ENCODE measurements at regions not wholly inside any gene's neighbourhood (a gene's known extent, or its start where the extent isn't known, plus 50 kb on each side); places are given as distances from the start of the nearest gene placed in this dataset.

DNA sequence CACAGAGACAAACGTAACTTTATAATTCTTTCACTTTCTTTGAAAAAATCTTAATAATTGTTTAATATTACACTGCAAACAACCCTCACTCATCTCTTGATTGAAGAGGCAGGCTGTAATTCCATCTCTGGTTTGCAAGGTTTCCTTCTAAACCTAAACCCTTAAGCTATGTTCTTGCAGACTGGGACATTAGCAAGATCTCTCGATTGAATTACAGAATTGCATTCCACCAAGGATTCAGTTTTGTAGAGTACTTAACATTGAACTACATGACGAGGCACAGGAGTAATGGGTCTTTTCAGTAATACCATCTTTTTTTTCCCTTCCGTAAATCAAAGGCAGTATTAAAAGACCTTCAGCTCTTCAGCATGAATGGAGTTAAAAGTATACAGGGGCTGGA lies 111.6 kb upstream of the EEF1E1 start:
- DNase-seq: no peak

- no peak for DNase-seq
Observed at GRCh38 chr6:8212720-8213434, 110.5 kb upstream of the EEF1E1 start.

DNA sequence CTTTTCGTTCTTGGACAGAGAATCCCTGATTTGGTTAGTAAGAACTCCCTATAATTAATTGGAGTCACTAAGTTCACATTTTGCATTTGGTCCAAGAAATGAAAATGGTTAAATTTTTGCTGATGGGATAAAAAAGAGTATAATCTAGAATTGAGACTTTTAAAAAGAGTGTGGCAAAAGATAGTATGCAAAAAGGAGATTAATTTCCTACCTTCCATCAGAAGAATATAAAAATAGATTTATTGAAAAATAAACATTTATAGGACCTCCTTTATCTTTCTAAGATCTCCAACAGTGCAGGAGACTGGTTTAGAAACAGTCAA lies 105.5 kb upstream of the EEF1E1 start:
- no peak for DNase-seq

DNA sequence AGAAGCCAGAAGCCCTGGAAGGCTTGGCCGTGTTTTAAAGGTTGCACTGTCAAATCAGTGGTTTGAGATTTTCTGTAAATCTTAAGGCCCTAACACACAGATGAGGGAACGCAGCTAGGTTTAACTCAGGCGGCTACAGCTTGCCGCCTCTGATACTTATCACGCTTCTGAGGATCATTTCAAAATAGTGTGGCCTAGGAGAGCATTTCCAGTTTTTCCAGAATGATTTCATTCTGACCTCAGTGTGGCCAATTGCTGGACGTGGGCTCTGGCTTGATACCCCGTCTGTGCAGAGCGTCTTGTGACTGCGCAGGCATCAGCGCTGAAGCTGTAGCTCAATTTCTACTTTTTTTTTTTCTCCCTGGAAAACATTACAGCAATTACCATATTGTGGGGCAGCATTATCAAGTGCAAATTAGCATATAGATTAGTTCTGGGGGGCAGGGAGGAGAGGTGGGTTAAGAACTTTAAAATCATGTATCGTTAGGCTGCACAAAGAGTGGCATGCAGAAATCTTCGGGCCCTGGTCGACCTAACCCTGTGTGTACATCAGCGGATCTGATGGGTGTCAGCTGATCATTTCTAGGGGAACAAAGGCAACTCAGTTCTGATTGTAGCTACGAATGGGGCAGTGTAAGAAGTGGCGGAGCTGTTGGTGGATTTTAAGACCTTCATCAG lies 105.0 kb upstream of the EEF1E1 start:
- no peak for DNase-seq

DNA sequence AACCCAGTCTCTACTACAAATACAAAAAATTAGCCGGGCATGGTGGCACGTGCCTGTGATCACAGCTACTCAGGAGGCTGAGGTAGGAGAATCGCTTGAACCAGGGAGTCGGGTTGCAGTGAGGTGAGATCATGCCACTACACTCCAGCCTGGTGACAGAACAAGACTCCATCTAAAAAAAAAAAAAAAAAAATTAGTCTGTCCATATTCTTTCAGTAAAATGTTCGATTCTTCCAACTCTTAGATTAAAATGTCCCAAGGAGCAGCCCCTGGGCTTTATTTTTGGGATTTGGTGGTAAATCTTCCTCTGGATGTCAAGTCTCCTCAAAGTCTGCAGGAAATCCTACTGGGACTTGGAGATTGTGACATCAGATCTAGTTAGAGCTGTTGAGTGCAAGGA lies 101.0 kb upstream of the EEF1E1 start:
- no peak for DNase-seq

- DNase-seq: no peak
Observed at GRCh38 chr6:8201679-8202078, 99.3 kb upstream of the EEF1E1 start.

- DNase-seq: no peak
Observed at GRCh38 chr6:8200255-8200654, 97.9 kb upstream of the EEF1E1 start.

GRCh38 chr6:8195714-8196102 lies 93.4 kb upstream of the EEF1E1 start:
- DNase-seq: no peak

- no peak for DNase-seq
Observed at GRCh38 chr6:8195040-8195713, 92.8 kb upstream of the EEF1E1 start.

- no peak for DNase-seq
Observed at GRCh38 chr6:8194490-8194889, 92.1 kb upstream of the EEF1E1 start.

GRCh38 chr6:8193541-8193940 lies 91.2 kb upstream of the EEF1E1 start:
- no peak for DNase-seq

DNA sequence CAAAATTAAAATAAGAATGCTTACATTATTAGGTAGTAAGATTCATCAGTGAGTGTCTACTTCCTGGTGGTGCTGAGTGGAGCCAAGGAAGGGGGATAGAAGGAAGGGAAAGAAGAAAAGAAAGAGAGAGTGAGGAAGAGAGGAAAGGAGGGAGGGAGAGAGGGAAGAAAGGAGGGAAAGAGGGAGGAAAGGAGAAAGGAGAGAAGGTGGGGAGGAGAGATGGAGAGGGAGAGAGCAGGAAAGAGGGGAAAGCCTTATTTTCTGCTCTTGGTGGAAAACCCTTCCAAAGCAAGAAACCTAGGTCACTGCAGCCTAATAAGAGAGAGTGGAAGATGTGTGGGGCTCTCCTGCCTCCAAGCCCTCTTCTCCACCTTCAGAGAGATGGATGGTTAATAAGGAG lies 90.2 kb upstream of the EEF1E1 start:
- no peak for DNase-seq

GRCh38 chr6:8192067-8192466 lies 89.7 kb upstream of the EEF1E1 start:
- no peak for DNase-seq

- DNase-seq: no peak
Observed at GRCh38 chr6:8191629-8192028, 89.3 kb upstream of the EEF1E1 start.

DNA sequence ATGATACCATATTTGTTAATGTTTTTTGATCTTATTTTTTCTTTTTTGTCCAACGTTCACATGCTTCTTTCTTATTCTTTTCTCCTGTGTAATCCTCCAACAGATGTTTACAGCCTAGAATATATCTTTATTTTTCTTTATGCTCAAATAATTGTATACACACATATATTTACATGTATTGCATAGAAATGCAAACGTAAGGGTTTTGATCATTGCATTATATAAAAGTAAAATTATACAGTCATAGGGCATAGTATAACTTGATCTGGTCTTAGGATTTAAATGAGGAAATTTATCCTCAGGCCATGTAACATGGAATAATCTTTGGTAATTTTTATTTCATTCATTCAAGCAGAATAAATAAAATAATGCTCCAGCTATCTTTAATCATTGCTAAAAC lies 84.9 kb upstream of the EEF1E1 start:
- no peak for DNase-seq

DNA sequence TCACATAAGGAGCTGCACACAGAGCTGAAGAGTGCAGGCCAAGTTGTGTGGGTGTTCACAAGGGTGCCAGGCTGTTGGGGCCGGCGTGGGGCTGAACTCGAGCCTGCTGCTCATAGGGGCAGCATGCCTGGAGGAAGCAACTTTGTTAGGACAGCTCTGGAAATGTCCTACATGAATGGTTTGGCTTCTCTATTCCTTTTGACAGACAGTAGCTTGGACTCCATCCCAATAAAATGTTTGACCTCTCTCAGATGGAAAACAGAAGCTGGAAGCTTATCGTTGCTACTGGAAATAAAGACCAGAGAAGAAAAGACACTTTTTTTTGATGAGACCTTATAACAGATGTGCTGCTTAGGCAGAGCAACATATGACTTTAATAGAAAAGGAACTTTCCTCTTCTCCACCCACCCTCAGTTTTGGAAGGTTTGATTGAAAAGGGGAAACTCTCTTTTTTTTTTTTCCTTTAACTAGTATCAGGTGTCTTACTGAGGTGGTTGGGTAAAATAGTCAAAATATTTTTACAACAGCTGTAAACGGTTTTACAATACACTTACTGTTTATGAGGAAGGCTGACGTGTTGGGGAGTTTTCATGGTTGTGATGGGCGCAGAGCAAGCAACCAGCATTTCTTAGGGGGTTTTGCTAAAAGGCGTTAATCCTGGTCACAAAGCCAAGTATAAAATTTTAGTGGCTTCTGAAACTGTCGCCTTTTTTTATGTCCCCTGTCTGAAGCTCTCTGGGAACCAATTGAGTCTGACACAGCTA lies 80.7 kb upstream of the EEF1E1 start:
- no peak for DNase-seq

DNA sequence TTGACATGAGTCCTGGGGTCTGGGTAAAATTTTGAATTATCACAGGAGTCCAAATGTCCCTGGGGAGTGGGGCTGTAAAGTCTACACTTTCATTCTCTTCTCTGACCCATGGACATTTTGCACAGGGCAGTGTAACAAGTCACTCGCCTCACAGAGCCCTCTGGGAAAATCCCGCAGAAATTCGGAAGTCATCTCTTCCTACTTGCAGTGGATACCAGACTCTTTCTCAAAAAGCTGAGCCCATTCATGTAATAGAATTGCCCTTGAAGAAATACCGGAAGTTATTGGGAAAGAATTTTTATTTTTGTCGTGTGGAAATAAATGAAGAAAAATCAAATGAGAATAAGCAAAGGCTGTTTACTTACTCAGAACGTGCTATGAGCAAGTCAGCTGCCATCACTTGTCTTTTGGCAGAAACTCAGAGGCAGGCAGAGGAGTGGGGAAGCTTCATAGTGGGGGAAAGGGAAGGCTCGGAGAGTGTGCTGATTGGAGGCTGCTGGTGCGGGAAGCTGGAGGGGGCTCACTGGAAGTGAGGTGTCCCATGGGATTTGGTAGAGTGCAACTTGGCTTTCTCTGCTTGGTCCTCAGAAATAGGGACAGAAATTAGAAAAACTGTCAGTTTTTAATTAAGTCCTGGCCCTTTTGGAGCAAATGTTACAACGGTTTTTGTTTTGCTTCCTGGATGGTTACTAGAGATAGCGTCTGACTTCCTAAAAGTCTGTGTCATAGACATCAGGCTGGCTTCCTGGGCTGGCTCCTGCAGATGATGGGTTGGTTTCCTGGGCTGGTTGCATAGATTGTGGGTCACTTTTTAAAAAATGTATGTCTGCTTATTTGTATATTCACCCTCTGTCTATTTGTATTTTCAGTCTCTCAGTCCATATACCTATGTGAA lies 79.8 kb upstream of the EEF1E1 start:
- DNase-seq: no peak

GRCh38 chr6:8181160-8181881 lies 79.0 kb upstream of the EEF1E1 start:
- no peak for DNase-seq

GRCh38 chr6:8180327-8181159 lies 78.2 kb upstream of the EEF1E1 start:
- DNase-seq: no peak

GRCh38 chr6:8177721-8178120 lies 75.4 kb upstream of the EEF1E1 start:
- DNase-seq: no peak

All from stimulated activated CD4-positive, alpha-beta T cell treated with anti-CD3 and anti-CD28 coated beads, Interleukin-1b, Interleukin-23, amount 100 ng/mL, for 48 hours (primary cell).